Transverse colon (tissue), 4 donors: ENCODE measurements at regions not wholly inside any gene's neighbourhood (a gene's known extent, or its start where the extent isn't known, plus 50 kb on each side); places are given as distances from the start of the nearest gene placed in this dataset.

Experiments
- EP300 ChIP-seq: sonication (generic); formaldehyde crosslinking; IDR thresholded peaks from one replicate; pipeline ENCODE4 v1.6.1; 2017; ENCODE audit warnings: antibody characterized with exemption, low read depth
- POLR2A ChIP-seq: fragments of 450-650 bp; IDR thresholded peaks from one replicate; pipeline ENCODE4 v1.6.1; 2016; ENCODE audit warnings: antibody characterized with exemption, mild to moderate bottlenecking, moderate library complexity
- POLR2AphosphoS5 ChIP-seq, 3 donors: sonication (generic); formaldehyde crosslinking; IDR thresholded peaks; one replicate each; pipeline ENCODE4 v1.6.1; 2016; ENCODE audit warnings: antibody characterized with exemption in 3 of 3
- TF ChIP-seq, protein P1 (sequence below), 5 experiments: fragments of 200-600 bp in 3 of 5; fragments of 450-650 bp in 2 of 5; sonication (generic) in 3 of 5; IDR thresholded peaks; 1 replicate in 2 of 5; 2 replicates in 3 of 5; pipeline ENCODE4 v1.5.1; 2016 to 2017; ENCODE audit warnings: antibody characterized with exemption in 5 of 5, inconsistent platforms in 3 of 5, mild to moderate bottlenecking in 2 of 5, moderate library complexity in 1 of 5

DNA sequence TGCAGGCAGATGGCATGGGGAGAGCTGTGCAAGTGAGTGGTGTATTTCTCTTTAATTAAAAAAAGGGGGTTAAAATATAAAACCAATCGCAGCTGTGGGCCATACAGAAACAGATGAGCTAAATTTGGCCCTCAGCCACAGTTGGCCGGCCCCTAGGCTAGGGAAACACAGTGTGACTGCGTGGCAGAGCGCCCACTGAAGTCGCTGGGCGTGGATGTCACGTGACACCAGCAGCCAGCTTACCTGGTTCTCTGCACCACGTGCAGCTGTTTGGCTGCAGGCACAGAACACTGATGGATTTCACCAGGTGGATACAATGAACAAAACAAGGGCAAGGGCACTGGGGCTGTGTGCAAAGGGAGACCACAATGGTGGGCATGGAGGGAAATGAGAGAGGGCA is 119.3 kb upstream of the ZNF746 start:
- TF ChIP-seq, protein P1, sequence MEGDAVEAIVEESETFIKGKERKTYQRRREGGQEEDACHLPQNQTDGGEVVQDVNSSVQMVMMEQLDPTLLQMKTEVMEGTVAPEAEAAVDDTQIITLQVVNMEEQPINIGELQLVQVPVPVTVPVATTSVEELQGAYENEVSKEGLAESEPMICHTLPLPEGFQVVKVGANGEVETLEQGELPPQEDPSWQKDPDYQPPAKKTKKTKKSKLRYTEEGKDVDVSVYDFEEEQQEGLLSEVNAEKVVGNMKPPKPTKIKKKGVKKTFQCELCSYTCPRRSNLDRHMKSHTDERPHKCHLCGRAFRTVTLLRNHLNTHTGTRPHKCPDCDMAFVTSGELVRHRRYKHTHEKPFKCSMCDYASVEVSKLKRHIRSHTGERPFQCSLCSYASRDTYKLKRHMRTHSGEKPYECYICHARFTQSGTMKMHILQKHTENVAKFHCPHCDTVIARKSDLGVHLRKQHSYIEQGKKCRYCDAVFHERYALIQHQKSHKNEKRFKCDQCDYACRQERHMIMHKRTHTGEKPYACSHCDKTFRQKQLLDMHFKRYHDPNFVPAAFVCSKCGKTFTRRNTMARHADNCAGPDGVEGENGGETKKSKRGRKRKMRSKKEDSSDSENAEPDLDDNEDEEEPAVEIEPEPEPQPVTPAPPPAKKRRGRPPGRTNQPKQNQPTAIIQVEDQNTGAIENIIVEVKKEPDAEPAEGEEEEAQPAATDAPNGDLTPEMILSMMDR (IDR thresholded peaks at IDR 0.05) = no peak
- no peak for TF ChIP-seq POLR2A
- TF ChIP-seq POLR2AphosphoS5 (IDR thresholded peaks at IDR 0.05) = no peak
- TF ChIP-seq EP300 = no peak
